ENCODE measurements at regions not wholly inside any gene's neighbourhood (a gene's known extent, or its start where the extent isn't known, plus 50 kb on each side); places are given as distances from the start of the nearest gene placed in this dataset.

DNA sequence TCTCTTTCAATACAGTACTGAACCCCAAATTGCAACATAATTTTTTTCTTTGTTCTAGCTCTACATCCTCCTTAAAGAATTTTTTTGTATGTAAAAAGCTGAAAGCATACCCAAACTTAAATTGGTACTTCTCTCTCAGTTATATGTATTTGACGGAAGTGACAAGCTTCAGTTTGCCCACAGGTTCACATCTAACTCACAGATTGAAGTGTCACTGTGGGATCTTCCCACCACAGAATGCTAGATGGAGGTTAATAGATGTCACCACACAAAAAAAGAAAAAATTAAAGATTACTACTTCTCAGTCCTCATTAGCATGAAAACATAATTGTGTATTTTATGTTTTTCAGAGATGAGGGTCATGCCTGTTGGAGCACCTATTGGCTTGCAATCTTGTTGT lies 150.9 kb upstream of the GHITM start:
- no TSS peak for BruUV-seq (replicated peaks)
- TF ChIP-seq REST (IDR thresholded peaks at IDR 0.05; ENCODE audit: low read depth) (no peak), EGR1 (IDR thresholded peaks at IDR 0.05; ENCODE audit: low read depth) (no peak), TCF7L2 (IDR thresholded peaks at IDR 0.05; ENCODE audit: borderline replicate concordance, extremely low read depth, insufficient read depth, insufficient read length) (no peak), MAX (IDR thresholded peaks at IDR 0.05) (no peak), ATF3 (IDR thresholded peaks at IDR 0.05) (no peak), POLR2AphosphoS5 (IDR thresholded peaks at IDR 0.05; ENCODE audit: low read depth, low read length) (no peak), POLR2A (IDR thresholded peaks at IDR 0.05; ENCODE audit: borderline replicate concordance, extremely low read depth, insufficient read depth, insufficient read length) (no peak), CBX3 (IDR thresholded peaks at IDR 0.05; ENCODE audit: low read depth) (no peak), ZNF274 (IDR thresholded peaks at IDR 0.05; ENCODE audit: low read depth, low read length) (no peak), YY1 (IDR thresholded peaks at IDR 0.05; ENCODE audit: extremely low read depth, insufficient replicate concordance, low read depth, low read length) (no peak), RAD21 (IDR thresholded peaks at IDR 0.05; ENCODE audit: low read depth) (no peak), JUND (IDR thresholded peaks at IDR 0.05) (no peak), FOSL1 (IDR thresholded peaks at IDR 0.05; ENCODE audit: low read depth) (no peak), ZFX (IDR thresholded peaks at IDR 0.05) (no peak), SRF (IDR thresholded peaks at IDR 0.05; ENCODE audit: low read depth) (no peak)
- POLR2A ChIA-PET: no interaction called here

More for the DNA sequence above, 150.9 kb upstream of the GHITM start:
- no peak for DNase-seq (ENCODE audit: low read depth, low spot score)
- no peak for ATAC-seq
- Histone ChIP-seq H3K4me3 (replicated peaks in 1 of 2; ENCODE audit: low read depth in 1 of 2, low read length in 2 of 2) (no peak overlapping the region), H3K9ac (ENCODE audit: low read length) (no peak overlapping the region), H3K79me2 (ENCODE audit: insufficient read depth, low read length) (no peaks in the 10 kb centered on the region), H3K27me3 (ENCODE audit: insufficient read depth, low read length) (no peaks in the 10 kb centered on the region), H3K9me3 (ENCODE audit: control insufficient read depth in 1 of 2, insufficient read depth in 1 of 2, low read depth in 1 of 2, low read length in 2 of 2) (no peaks in the 10 kb centered on the region), H3K9me2 (ENCODE audit: insufficient read depth) (no peaks in the 10 kb centered on the region), H3K36me3 (ENCODE audit: control insufficient read depth in 1 of 2, insufficient read depth in 2 of 2, low read length in 2 of 2) (no peaks in the 10 kb centered on the region), H3K27ac (ENCODE audit: low read depth, low read length) (no peak overlapping the region), H4K20me1 (ENCODE audit: insufficient read depth) (no peaks in the 10 kb centered on the region), H2AFZ (ENCODE audit: low read depth, low read length, poor library complexity, severe bottlenecking) (no peak overlapping the region), H3K4me2 (ENCODE audit: low read length) (no peak overlapping the region), H3K4me1 (ENCODE audit: control insufficient read depth in 1 of 2, insufficient read depth in 2 of 2, low read length in 2 of 2) (peaks cover 7 to 15% of the 10 kb centered on the region in 2 experiments)
- ChIA-PET CTCF (no interaction called here), RAD21 (ENCODE audit: low non-redundant PET in 1 of 2, low total read pairs in 2 of 2, uncharacterized antibody in 2 of 2, unreplicated experiment in 2 of 2) (no interaction called here)
- intact Hi-C loops (cut with micrococcal nuclease): no loop called here

Measured in HCT116 (cell line).